BE2C (cell line): ENCODE measurements at regions not wholly inside any gene's neighbourhood (a gene's known extent, or its start where the extent isn't known, plus 50 kb on each side); places are given as distances from the start of the nearest gene placed in this dataset.

Experiments used
- DNase-seq: peaks from one replicate; pipeline ENCODE4 v3.0.0-alpha.2; 2020
- H3K27me3 ChIP-seq: fragments of 250-450 bp; sonication (Bioruptor Pico); 2 replicates; pipeline ENCODE4 v1.5.1; 2020; ENCODE audit warnings: mild to moderate bottlenecking
- H3K36me3 ChIP-seq: fragments of 250-450 bp; sonication (Bioruptor Pico); 2 replicates; pipeline ENCODE4 v1.5.1; 2020; ENCODE audit warnings: mild to moderate bottlenecking
- H3K4me1 ChIP-seq: fragments of 250-450 bp; sonication (Bioruptor Pico); 2 replicates; pipeline ENCODE4 v1.5.1; 2020
- H3K4me3 ChIP-seq: 2 replicates; pipeline ENCODE4 v1.5.1; 2011; ENCODE audit warnings: low read depth, low read length
- H3K9me3 ChIP-seq: fragments of 250-450 bp; sonication (Bioruptor Pico); 2 replicates; pipeline ENCODE4 v1.5.1; 2020
- CTCF ChIP-seq: IDR thresholded peaks from 2 replicates; pipeline ENCODE4 v1.5.1; 2012; ENCODE audit warnings: mild to moderate bottlenecking, low read depth, low read length

GRCh38 chr10:3622845-3623621 lies 162.0 kb downstream of the KLF6 start:
- no peak for DNase-seq
- H3K9me3 ChIP-seq = no peaks in the 10 kb centered on the region
- H3K27me3 ChIP-seq = no peaks in the 10 kb centered on the region
- H3K36me3 ChIP-seq = no peaks in the 10 kb centered on the region
- no peak overlapping the region for H3K4me3 ChIP-seq
- H3K4me1 ChIP-seq = no peaks in the 10 kb centered on the region
- TF ChIP-seq CTCF = no peak

- Histone ChIP-seq H3K4me3 (no peak overlapping the region), H3K4me1 (no peaks in the 10 kb centered on the region), H3K36me3 (no peaks in the 10 kb centered on the region), H3K9me3 (no peaks in the 10 kb centered on the region), H3K27me3 (no peaks in the 10 kb centered on the region)
- TF ChIP-seq CTCF = no peak
- no peak for DNase-seq
These were observed 162.6 kb downstream of the KLF6 start for GRCh38 chr10:3622427-3622826.

GRCh38 chr10:3620818-3621217 lies 164.2 kb downstream of the KLF6 start:
- Histone ChIP-seq H3K4me3 (no peak overlapping the region), H3K36me3 (no peaks in the 10 kb centered on the region), H3K9me3 (no peaks in the 10 kb centered on the region), H3K27me3 (no peaks in the 10 kb centered on the region), H3K4me1 (no peaks in the 10 kb centered on the region)
- DNase-seq = no peak
- no peak for TF ChIP-seq CTCF

GRCh38 chr10:3619241-3619640 lies 165.8 kb downstream of the KLF6 start:
- Histone ChIP-seq H3K4me1 (no peaks in the 10 kb centered on the region), H3K4me3 (no peak overlapping the region), H3K36me3 (no peaks in the 10 kb centered on the region), H3K27me3 (no peaks in the 10 kb centered on the region), H3K9me3 (no peaks in the 10 kb centered on the region)
- no peak for DNase-seq
- no peak for TF ChIP-seq CTCF

GRCh38 chr10:3616880-3617279 lies 168.1 kb downstream of the KLF6 start:
- Histone ChIP-seq H3K4me1 (no peaks in the 10 kb centered on the region), H3K4me3 (no peak overlapping the region), H3K36me3 (no peaks in the 10 kb centered on the region), H3K27me3 (no peaks in the 10 kb centered on the region), H3K9me3 (no peaks in the 10 kb centered on the region)
- no peak for TF ChIP-seq CTCF
- DNase-seq = no peak

GRCh38 chr10:3613318-3613717 lies 171.7 kb downstream of the KLF6 start:
- H3K27me3 ChIP-seq = no peaks in the 10 kb centered on the region
- H3K36me3 ChIP-seq = no peaks in the 10 kb centered on the region
- H3K4me1 ChIP-seq = no peaks in the 10 kb centered on the region
- no peaks in the 10 kb centered on the region for H3K9me3 ChIP-seq
- H3K4me3 ChIP-seq = no peak overlapping the region
- no peak for DNase-seq
- no peak for TF ChIP-seq CTCF
